GM12878 (cell line): ENCODE measurements at regions not wholly inside any gene's neighbourhood (a gene's known extent, or its start where the extent isn't known, plus 50 kb on each side); places are given as distances from the start of the nearest gene placed in this dataset.

Experiments
- BCL11A ChIP-seq: IDR thresholded peaks from 2 replicates; pipeline ENCODE4 v1.6.1; 2011; ENCODE audit warnings: low read depth, low read length
- CTCF ChIP-seq, 3 experiments: IDR thresholded peaks in 2 of 3; conservative IDR thresholded peaks in 1 of 3; 2 replicates each; pipeline ENCODE4 v1.5.1; 2011; ENCODE audit warnings: low read depth in 3 of 3, low read length in 3 of 3, mild to moderate bottlenecking in 3 of 3, control low read depth in 2 of 3, moderate library complexity in 2 of 3, inconsistent platforms in 1 of 3, mixed read lengths in 1 of 3; ENCODE audit not compliant: control insufficient read depth in 2 of 3, insufficient read depth in 1 of 3; ENCODE audit errors: extremely low read depth in 1 of 3
- POLR2AphosphoS5 ChIP-seq: IDR thresholded peaks from 2 replicates; pipeline ENCODE4 v1.6.1; 2011; ENCODE audit warnings: mild to moderate bottlenecking, low read length, inconsistent platforms

GRCh38 chr3:56867671-56868070, 65.9 kb upstream of the ARHGEF3 start:
- no peak for TF ChIP-seq BCL11A
- no peak for TF ChIP-seq POLR2AphosphoS5
- no peak for TF ChIP-seq CTCF (IDR thresholded peaks at IDR 0.05 in 2 of 3, conservative IDR thresholded peaks at IDR 0.05 in 1 of 3; ENCODE audit: control insufficient read depth in 2 of 3, extremely low read depth in 1 of 3, insufficient read depth in 1 of 3, low read depth in 3 of 3, low read length in 3 of 3)
